WTC11 (cell line): ENCODE measurements at regions not wholly inside any gene's neighbourhood (a gene's known extent, or its start where the extent isn't known, plus 50 kb on each side); places are given as distances from the start of the nearest gene placed in this dataset.

ENCODE experiments used
- CBFB ChIP-seq: sonication (generic); formaldehyde crosslinking; IDR thresholded peaks from 2 replicates; pipeline ENCODE4 v1.8.1; 2022; ENCODE audit warnings: mild to moderate bottlenecking, low read depth, missing genetic modification reagents
- CTCF ChIP-seq: fragments of 200-600 bp; IDR thresholded peaks from 2 replicates; pipeline ENCODE4 v1.8.0; 2022; ENCODE audit warnings: antibody characterized with exemption
- FOXJ3 ChIP-seq: sonication (generic); formaldehyde crosslinking; IDR thresholded peaks from 2 replicates; pipeline ENCODE4 v1.9.0; 2021; ENCODE audit warnings: missing genetic modification reagents, mild to moderate bottlenecking, borderline replicate concordance
- GRHL2 ChIP-seq: fragments of 250-450 bp; sonication (Bioruptor Pico); IDR thresholded peaks from 2 replicates; pipeline ENCODE4 v1.8.0; 2022; ENCODE audit warnings: mild to moderate bottlenecking, moderate library complexity; ENCODE audit not compliant: insufficient replicate concordance, severe bottlenecking
- NR1H2 ChIP-seq: sonication (generic); formaldehyde crosslinking; IDR thresholded peaks from 2 replicates; pipeline ENCODE4 v1.9.0; 2021; ENCODE audit warnings: mild to moderate bottlenecking, moderate library complexity, missing genetic modification reagents
- NR3C1 ChIP-seq: sonication (generic); formaldehyde crosslinking; conservative IDR thresholded peaks from 2 replicates; pipeline ENCODE4 v1.8.1; 2023; ENCODE audit warnings: low read depth, mild to moderate bottlenecking, missing genetic modification reagents
- PREB ChIP-seq: sonication (generic); formaldehyde crosslinking; IDR thresholded peaks from 2 replicates; pipeline ENCODE4 v1.8.1; 2022; ENCODE audit warnings: mild to moderate bottlenecking, missing genetic modification reagents, moderate library complexity, borderline replicate concordance
- SP1 ChIP-seq: sonication (generic); formaldehyde crosslinking; conservative IDR thresholded peaks from 2 replicates; pipeline ENCODE4 v1.8.1; 2022; ENCODE audit warnings: missing genetic modification reagents
- ZNF121 ChIP-seq: sonication (generic); formaldehyde crosslinking; IDR thresholded peaks from 2 replicates; pipeline ENCODE4 v1.8.0; 2023; ENCODE audit warnings: missing genetic modification reagents
- ZNF281 ChIP-seq: sonication (generic); formaldehyde crosslinking; IDR thresholded peaks from 2 replicates; pipeline ENCODE4 v1.8.0; 2023; ENCODE audit warnings: mild to moderate bottlenecking, missing genetic modification reagents

GRCh38 chr1:102434421-102434820 lies 437.7 kb upstream of the OLFM3 start:
- TF ChIP-seq GRHL2 (CRISPR knock-in tag) (no peak), NR1H2 (CRISPR knock-in tag) (no peak), CTCF (peak; percentile 59; the same call in 1 of the 2 replicates), FOXJ3 (CRISPR knock-in tag) (no peak), PREB (CRISPR knock-in tag) (no peak), ZNF121 (CRISPR knock-in tag) (no peak), NR3C1 (CRISPR knock-in tag) (no peak), SP1 (no peak), CBFB (CRISPR knock-in tag) (no peak), ZNF281 (CRISPR knock-in tag) (no peak)
